Mesendoderm (in vitro differentiated cells): ENCODE measurements at regions not wholly inside any gene's neighbourhood (a gene's known extent, or its start where the extent isn't known, plus 50 kb on each side); places are given as distances from the start of the nearest gene placed in this dataset.
A peak's percentile ranks its signal among the peaks of the same experiment; 100 is the strongest.

Experiments used
- DNase-seq: peaks from one replicate; pipeline ENCODE4 v3.0.0; 2013
- H2AK5ac ChIP-seq: 2 replicates; pipeline ENCODE4 v1.6.1; 2013; ENCODE audit warnings: low read length, inconsistent platforms
- H2BK120ac ChIP-seq: 2 replicates; pipeline ENCODE4 v1.6.1; 2013; ENCODE audit warnings: low read depth, mild to moderate bottlenecking, low read length, moderate library complexity, mixed read lengths
- H2BK15ac ChIP-seq: replicated peaks from 2 replicates; pipeline ENCODE4 v1.6.1; 2013; ENCODE audit warnings: low read depth, mild to moderate bottlenecking, moderate library complexity
- H2BK5ac ChIP-seq: 2 replicates; pipeline ENCODE4 v1.6.1; 2013; ENCODE audit warnings: low read length, inconsistent platforms
- H3K18ac ChIP-seq: 2 replicates; pipeline ENCODE4 v1.6.1; 2013; ENCODE audit warnings: mild to moderate bottlenecking, low read length, mixed read lengths
- H3K23ac ChIP-seq: one replicate; pipeline ENCODE4 v1.6.1; 2013; ENCODE audit warnings: low read length
- H3K27ac ChIP-seq: 2 replicates; pipeline ENCODE4 v1.5.1; 2013; ENCODE audit warnings: low read depth, mild to moderate bottlenecking, inconsistent platforms, low read length, moderate library complexity
- H3K27me3 ChIP-seq: 2 replicates; pipeline ENCODE4 v1.6.1; 2013; ENCODE audit warnings: low read length, control low read depth, mild to moderate bottlenecking, inconsistent platforms; ENCODE audit not compliant: insufficient read depth, poor library complexity
- H3K36me3 ChIP-seq: 2 replicates; pipeline ENCODE4 v1.6.1; 2013; ENCODE audit warnings: low read length, inconsistent platforms; ENCODE audit not compliant: control insufficient read depth, insufficient read depth
- H3K4ac ChIP-seq: one replicate; pipeline ENCODE4 v1.6.1; 2013; ENCODE audit warnings: low read depth, mild to moderate bottlenecking, low read length, moderate library complexity
- H3K4me1 ChIP-seq: 2 replicates; pipeline ENCODE4 v1.6.1; 2013; ENCODE audit warnings: low read depth, low read length, inconsistent platforms; ENCODE audit not compliant: control insufficient read depth
- H3K4me2 ChIP-seq: 2 replicates; pipeline ENCODE4 v1.6.1; 2013; ENCODE audit warnings: low read length
- H3K4me3 ChIP-seq: 2 replicates; pipeline ENCODE4 v1.5.1; 2013; ENCODE audit warnings: mild to moderate bottlenecking, low read length
- H3K56ac ChIP-seq: one replicate; pipeline ENCODE4 v1.6.1; 2013; ENCODE audit warnings: low read length
- H3K79me1 ChIP-seq: 2 replicates; pipeline ENCODE4 v1.6.1; 2013; ENCODE audit warnings: low read length, inconsistent platforms
- H3K79me2 ChIP-seq: 2 replicates; pipeline ENCODE4 v1.6.1; 2013; ENCODE audit warnings: mild to moderate bottlenecking, low read length; ENCODE audit not compliant: control insufficient read depth, insufficient read depth
- H3K9ac ChIP-seq: 2 replicates; pipeline ENCODE4 v1.6.1; 2013; ENCODE audit warnings: low read length, inconsistent platforms
- H4K5ac ChIP-seq: one replicate; pipeline ENCODE4 v1.6.1; 2013; ENCODE audit warnings: low read length
- H4K8ac ChIP-seq: one replicate; pipeline ENCODE4 v1.6.1; 2013; ENCODE audit warnings: low read depth, mild to moderate bottlenecking, control low read depth, low read length, moderate library complexity
- WGBS: extraction: QIAGEN DNeasy Blood & Tissue Kit; methylation state at CpG from one replicate; pipeline ENCODE4 v1.1.7; 2013; ENCODE audit warnings: low lambda C conversion rate, missing lambda C conversion rate; ENCODE audit not compliant: insufficient coverage; ENCODE audit errors: extremely low coverage; 5-methylcytosine and 5-hydroxymethylcytosine counted together

DNA sequence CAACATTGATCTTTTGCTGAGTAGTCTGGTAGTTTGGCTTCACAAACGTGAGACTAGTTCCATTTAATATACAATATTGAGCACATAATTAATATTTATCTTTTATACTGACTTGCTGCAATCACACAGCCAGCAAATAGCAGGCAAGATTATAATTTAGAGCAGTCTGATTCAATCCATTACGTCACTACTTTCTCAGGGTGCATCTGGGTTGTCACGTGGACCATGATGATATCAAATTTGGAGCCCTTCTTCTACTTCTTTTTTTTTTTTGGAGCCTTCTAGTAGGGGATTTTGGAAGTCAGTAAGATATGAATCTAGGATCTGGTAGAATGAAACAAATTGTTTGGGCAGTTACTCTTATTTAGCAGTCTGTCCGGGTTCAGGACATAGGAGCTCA lies 100.6 kb upstream of the SLC5A9 start:
- Histone ChIP-seq H2BK5ac (no peak overlapping the region), H3K4me2 (no peak overlapping the region), H4K5ac (no peak overlapping the region), H3K27ac (no peak overlapping the region), H3K36me3 (no peaks in the 10 kb centered on the region), H3K56ac (no peak overlapping the region), H2BK15ac (no peak overlapping the region), H3K27me3 (no peaks in the 10 kb centered on the region), H3K4me3 (no peak overlapping the region), H3K4ac (no peak overlapping the region), H3K9ac (no peak overlapping the region), H3K79me2 (no peaks in the 10 kb centered on the region), H2BK120ac (no peak overlapping the region), H2AK5ac (no peak overlapping the region), H3K79me1 (no peaks in the 10 kb centered on the region), H3K4me1 (no peaks in the 10 kb centered on the region), H4K8ac (no peak overlapping the region), H3K18ac (no peak overlapping the region), H3K23ac (no peak overlapping the region)
- no CpG with 5 or more reads among the region's 4 CpGs for WGBS
- DNase-seq, result no peak

- no peak overlapping the region for H4K5ac ChIP-seq
Observed at GRCh38 chr1:48120621-48121020, 101.9 kb upstream of the SLC5A9 start.

GRCh38 chr1:48115835-48116234 lies 106.7 kb upstream of the SLC5A9 start:
- Histone ChIP-seq H2BK5ac (no peak overlapping the region), H3K23ac (no peak overlapping the region), H3K4ac (no peak overlapping the region), H4K5ac (no peak overlapping the region), H3K27ac (no peak overlapping the region), H2AK5ac (no peak overlapping the region), H2BK120ac (no peak overlapping the region), H3K4me3 (no peak overlapping the region), H3K56ac (no peak overlapping the region), H3K9ac (no peak overlapping the region), H3K18ac (no peak overlapping the region), H3K27me3 (no peaks in the 10 kb centered on the region), H3K79me1 (no peaks in the 10 kb centered on the region), H3K4me1 (no peaks in the 10 kb centered on the region), H3K79me2 (no peaks in the 10 kb centered on the region), H4K8ac (no peak overlapping the region), H3K4me2 (no peak overlapping the region), H2BK15ac (no peak overlapping the region), H3K36me3 (no peaks in the 10 kb centered on the region)
- no peak for DNase-seq

More at GRCh38 chr1:48120621-48121020, 101.9 kb upstream of the SLC5A9 start:
- H2BK15ac ChIP-seq, result no peak overlapping the region
- H3K23ac ChIP-seq, result no peak overlapping the region
- H3K18ac ChIP-seq, result no peak overlapping the region
- no peaks in the 10 kb centered on the region for H3K36me3 ChIP-seq
- no peak overlapping the region for H3K4ac ChIP-seq
- no peak for DNase-seq
- H3K27ac ChIP-seq, result no peak overlapping the region
- H2BK120ac ChIP-seq, result no peak overlapping the region
- no peaks in the 10 kb centered on the region for H3K79me2 ChIP-seq
- no peaks in the 10 kb centered on the region for H3K27me3 ChIP-seq
- H4K8ac ChIP-seq, result no peak overlapping the region
- H3K4me2 ChIP-seq, result no peak overlapping the region
- no peak overlapping the region for H3K56ac ChIP-seq
- no peak overlapping the region for H3K9ac ChIP-seq
- no peaks in the 10 kb centered on the region for H3K4me1 ChIP-seq
- H3K79me1 ChIP-seq, result no peaks in the 10 kb centered on the region
- H2BK5ac ChIP-seq, result no peak overlapping the region
- no peak overlapping the region for H3K4me3 ChIP-seq
- no peak overlapping the region for H2AK5ac ChIP-seq

DNA sequence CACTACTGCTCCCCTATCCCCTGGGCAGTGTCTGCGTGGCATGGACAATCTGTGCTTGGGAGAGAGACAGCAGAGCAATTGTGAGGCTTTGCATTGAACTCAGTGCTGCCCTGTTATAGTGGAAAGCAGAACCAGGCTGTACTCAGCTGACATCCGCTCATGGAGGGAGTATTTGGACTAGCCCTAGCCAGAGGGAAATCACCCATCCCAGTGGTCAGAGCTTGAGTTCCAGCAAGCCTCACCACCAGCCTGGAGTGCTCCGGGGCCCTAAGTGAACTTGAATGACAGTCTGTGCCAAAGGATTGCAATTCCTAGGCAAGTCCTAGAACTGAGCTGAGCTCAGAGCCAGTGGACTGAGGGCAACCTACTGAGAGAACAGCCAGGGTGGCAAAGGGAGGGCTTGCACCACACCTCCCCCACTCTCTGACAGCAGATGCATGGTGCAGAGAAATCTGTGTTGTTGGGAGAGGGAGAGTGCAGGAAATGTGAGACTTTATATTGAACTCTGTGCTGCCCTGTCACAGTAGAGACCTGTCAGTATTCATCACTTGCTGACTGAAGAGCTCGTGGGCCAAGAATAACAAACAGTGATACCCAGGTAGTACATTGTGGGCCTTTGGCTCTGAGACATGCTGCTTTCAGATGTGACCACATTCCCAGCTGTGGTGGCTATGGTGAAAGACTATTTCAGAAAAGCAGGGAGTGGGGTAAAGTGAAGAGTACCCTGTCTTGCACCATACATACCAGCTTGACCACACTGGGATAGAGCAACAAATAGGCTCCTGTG lies 107.7 kb upstream of the SLC5A9 start:
- Histone ChIP-seq H3K4ac (no peak overlapping the region), H4K5ac (no peak overlapping the region), H2BK15ac (no peak overlapping the region), H3K23ac (no peak overlapping the region), H3K27ac (no peak overlapping the region), H3K4me1 (no peaks in the 10 kb centered on the region), H3K9ac (no peak overlapping the region), H3K27me3 (no peaks in the 10 kb centered on the region), H3K4me3 (no peak overlapping the region), H3K4me2 (no peak overlapping the region), H3K18ac (no peak overlapping the region), H3K79me2 (no peaks in the 10 kb centered on the region), H4K8ac (no peak overlapping the region), H2BK5ac (no peak overlapping the region), H3K36me3 (no peaks in the 10 kb centered on the region), H2BK120ac (no peak overlapping the region), H3K56ac (peak overlapping the region; percentile 25), H2AK5ac (no peak overlapping the region), H3K79me1 (no peaks in the 10 kb centered on the region)
- no CpG with 5 or more reads among the region's 4 CpGs for WGBS
- DNase-seq, result no peak

- peak; percentile 66 for DNase-seq
- Histone ChIP-seq H2BK5ac (no peak overlapping the region), H3K23ac (no peak overlapping the region), H3K18ac (no peak overlapping the region), H3K27ac (no peak overlapping the region), H2BK15ac (peak overlapping the region; percentile 41), H3K4me3 (no peak overlapping the region), H3K36me3 (no peaks in the 10 kb centered on the region), H3K79me2 (no peaks in the 10 kb centered on the region), H3K79me1 (no peaks in the 10 kb centered on the region), H3K4ac (no peak overlapping the region), H2AK5ac (no peak overlapping the region), H3K4me1 (no peaks in the 10 kb centered on the region), H3K56ac (no peak overlapping the region), H3K4me2 (no peak overlapping the region), H2BK120ac (peak overlapping the region; percentile 8), H4K8ac (no peak overlapping the region), H3K9ac (no peak overlapping the region), H4K5ac (no peak overlapping the region), H3K27me3 (no peaks in the 10 kb centered on the region)
- no CpG with 5 or more reads among the region's 6 CpGs for WGBS
Observed at GRCh38 chr1:48109390-48110013, 112.3 kb upstream of the TRABD2B start.

DNA sequence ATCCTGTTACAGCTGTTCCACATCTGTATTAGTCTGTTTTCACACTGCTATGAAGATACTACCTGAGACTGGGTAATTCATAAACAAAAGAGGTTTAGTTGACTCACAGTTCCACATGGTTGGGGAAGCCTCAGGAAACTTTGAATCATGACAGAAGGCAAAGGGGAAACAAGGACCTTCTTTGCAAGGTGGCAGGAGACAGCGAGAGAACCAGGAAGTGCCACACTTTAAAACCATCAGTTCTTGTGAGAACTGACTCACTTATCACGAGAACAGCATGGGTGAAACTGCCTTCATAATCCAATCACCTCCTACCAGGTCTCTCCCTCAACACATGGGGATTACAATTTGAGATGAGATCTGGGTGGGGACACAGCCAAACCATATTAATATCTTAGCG lies 110.3 kb upstream of the TRABD2B start:
- Histone ChIP-seq H2BK15ac (no peak overlapping the region), H2AK5ac (no peak overlapping the region), H4K8ac (no peak overlapping the region), H3K79me1 (no peaks in the 10 kb centered on the region), H3K23ac (no peak overlapping the region), H3K4me1 (no peaks in the 10 kb centered on the region), H3K27ac (no peak overlapping the region), H3K36me3 (no peaks in the 10 kb centered on the region), H3K9ac (no peak overlapping the region), H3K27me3 (no peaks in the 10 kb centered on the region), H3K79me2 (no peaks in the 10 kb centered on the region), H4K5ac (no peak overlapping the region), H3K4ac (no peak overlapping the region), H3K4me3 (no peak overlapping the region), H2BK120ac (no peak overlapping the region), H3K4me2 (no peak overlapping the region), H3K18ac (no peak overlapping the region), H2BK5ac (no peak overlapping the region), H3K56ac (no peak overlapping the region)
- DNase-seq, result peak; percentile 57
- WGBS, result no CpG with 5 or more reads among the region's 3 CpGs
